Inflammatory macrophage treated with lipopolysaccharide for 1 hour (primary cell): ENCODE measurements at regions not wholly inside any gene's neighbourhood (a gene's known extent, or its start where the extent isn't known, plus 50 kb on each side); places are given as distances from the start of the nearest gene placed in this dataset.
"Not testable (repeated sequence)": the region's sequence is repeated elsewhere in the genome, so short reads cannot be mapped to it uniquely, and the experiment has no call there.

Source experiments
- DNase-seq, 2 donors: peaks; one replicate each; pipeline ENCODE4 v3.0.0-alpha.2; 2020 to 2022

DNA sequence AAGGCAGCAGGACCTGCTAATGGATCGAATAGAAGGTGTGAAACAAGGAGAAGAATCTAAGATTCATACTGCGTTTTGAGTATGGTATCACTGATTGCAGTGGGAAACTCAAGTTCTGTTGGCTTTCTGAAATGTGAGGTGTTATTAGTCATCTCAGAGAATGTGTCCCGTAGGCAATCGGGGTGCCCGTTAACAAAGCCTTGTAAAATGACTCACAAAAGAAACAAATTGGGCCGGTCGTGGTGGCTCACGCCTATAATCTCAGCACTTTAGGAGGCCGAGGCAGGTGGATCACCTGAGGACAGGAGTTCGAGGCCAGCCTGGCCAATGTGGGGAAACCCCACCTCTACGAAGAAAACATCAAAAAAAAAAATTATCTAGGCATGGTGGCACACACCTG is 118.2 kb upstream of the C7orf33 start:
- no peak for DNase-seq

DNA sequence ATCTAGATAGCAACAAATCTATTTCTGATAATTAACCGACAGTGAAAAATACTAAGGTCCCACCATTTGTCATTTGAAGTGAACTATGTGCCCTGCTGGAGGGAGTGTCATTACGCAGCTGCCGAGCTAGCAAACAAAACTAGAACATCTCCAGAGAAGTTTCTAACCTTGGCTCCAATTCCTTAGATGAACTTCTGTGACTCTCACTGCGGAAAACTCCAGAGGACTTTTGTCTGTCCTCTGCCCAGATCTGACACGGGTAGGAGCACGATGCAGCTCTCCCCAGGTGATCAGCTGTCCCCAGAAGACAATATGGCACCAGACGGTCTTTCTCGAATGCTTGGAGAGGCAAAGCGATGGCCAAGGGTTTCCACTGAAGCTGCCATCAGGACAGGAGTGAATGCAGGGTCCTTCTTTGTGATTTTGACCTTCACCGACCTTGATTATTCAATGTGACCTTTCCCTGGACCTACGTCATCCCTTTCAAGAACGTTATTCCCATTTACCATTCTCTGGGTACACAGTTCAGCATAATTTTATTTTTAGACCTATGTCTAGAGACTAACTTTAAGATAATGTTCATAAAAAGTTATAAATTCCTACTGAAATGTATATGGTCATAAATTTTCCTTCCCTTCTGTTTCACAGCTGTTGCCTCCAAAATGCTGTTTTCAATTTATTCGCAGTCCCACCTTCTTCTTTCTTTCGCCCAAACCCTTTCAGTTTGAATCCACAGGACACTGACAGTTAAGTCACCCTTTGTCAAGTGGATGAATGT is 116.7 kb upstream of the C7orf33 start:
- DNase-seq = no peak

GRCh38 chr7:148474481-148475025 is 116.0 kb upstream of the C7orf33 start:
- no peak for DNase-seq

DNA sequence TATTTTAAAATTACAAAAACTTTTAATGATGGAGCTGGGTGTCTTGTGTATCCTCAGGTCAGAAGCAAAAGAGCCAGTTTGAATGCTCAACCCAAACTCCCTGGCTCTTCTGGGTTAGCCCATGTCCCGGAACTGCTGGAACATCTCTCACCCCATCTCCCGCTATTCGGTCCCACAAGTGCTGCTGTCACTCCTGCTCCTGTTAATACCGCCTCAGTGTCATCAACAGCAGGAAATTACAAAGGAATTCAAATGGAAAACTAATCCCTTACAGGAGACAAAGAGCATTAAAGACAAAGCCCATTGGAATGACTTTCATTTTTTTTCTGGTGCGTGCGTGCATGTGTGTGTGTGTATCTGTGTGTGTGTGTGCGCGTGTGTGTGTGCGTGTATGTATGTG is 112.0 kb upstream of the C7orf33 start:
- no peak for DNase-seq

GRCh38 chr7:148480479-148481146 is 110.0 kb upstream of the C7orf33 start:
- DNase-seq = no peak

GRCh38 chr7:148481147-148481526 is 109.4 kb upstream of the C7orf33 start:
- DNase-seq = no peak

DNA sequence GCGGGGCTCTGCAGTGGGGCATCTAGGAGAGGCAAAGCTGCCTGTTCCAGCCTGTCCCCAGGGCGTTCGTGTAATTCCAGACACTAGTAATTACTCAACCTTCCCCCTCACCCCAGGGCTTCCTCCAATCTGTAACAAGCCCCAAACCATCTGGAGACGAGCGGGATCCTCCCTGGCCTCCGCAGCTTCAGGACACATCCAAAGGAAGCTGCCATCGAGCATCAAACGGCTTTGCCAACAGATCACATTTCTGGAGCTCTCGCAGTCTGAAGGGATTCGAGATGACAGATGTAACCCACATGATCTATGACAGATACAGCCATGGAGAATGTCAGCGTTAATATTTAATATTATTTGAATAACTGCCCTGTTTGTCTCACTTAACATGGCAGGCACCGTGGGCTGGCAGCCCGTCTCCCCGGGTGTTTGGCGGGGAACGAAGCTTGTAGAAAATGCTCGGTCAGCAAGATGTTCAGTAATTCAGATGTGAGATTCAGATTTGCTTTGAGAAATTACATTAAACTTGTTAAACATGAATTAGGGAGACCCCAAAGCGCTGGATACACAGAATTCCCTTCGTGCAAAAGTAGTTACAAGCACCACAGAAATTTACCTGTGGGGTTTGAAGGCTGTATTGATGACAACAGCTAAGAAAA is 108.5 kb upstream of the C7orf33 start:
- DNase-seq = no peak

DNA sequence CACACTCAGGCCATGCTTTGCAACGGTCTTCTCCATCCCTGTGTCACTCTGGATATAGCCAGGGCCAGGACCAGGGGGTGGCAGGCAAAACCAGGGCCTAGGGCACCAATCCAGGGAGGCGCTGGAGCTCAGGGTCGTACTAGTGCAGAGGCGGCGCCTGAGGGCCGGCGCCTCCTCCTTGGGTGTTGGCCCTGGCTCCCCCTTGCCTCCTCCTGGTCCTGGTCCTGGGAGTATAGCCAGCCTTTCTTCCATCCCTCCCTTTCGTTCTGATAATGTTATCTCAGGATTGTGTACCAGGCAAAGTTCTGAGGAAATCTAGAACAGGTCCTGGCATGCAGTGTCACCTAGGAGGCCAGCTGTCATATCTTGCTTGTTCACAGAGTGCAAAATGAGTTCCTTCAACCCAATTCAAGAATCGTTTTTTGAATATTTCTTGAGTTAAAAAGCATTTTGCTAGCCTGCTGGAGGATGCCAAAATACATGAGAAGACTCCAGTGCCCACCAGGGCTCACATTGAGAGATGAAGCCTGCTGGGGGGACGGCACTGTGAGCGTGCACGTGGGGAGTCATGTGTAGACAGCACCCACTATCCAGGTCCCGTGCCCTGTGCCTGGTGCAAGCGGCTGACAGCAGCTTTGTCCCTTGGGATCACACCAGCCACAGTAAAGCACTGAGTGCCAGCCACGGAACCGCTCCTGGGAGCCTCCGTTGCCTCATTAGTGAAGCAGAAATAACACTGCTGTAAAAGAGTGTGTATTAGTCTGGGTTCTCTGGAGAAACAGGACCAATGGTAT is 106.9 kb upstream of the C7orf33 start:
- no peak for DNase-seq

DNA sequence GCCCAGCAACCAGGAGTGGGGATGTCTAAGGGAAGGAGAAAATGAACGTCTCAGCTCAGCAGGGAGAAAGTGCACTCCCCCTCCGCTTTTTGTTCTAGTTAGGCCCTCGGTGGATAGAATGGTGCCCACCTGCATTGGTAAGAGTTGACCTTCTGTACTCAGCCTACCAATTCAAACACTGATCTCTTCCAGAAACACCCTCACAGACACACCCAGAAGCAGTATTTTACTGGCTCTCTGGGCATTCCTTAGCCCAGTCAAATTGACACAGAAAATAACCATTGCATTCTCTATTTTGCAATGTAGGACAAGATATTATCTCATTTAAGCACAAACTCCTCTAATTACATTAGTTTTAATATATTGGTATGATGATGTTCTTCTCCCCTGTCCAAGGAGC is 106.1 kb upstream of the C7orf33 start:
- no peak for DNase-seq

- no peak for DNase-seq
Observed at GRCh38 chr7:148485618-148486017, 104.9 kb upstream of the C7orf33 start.

GRCh38 chr7:148486937-148487336 is 103.6 kb upstream of the C7orf33 start:
- no peak for DNase-seq

- DNase-seq = no peak
Observed at GRCh38 chr7:148487912-148488311, 102.7 kb upstream of the C7orf33 start.

DNA sequence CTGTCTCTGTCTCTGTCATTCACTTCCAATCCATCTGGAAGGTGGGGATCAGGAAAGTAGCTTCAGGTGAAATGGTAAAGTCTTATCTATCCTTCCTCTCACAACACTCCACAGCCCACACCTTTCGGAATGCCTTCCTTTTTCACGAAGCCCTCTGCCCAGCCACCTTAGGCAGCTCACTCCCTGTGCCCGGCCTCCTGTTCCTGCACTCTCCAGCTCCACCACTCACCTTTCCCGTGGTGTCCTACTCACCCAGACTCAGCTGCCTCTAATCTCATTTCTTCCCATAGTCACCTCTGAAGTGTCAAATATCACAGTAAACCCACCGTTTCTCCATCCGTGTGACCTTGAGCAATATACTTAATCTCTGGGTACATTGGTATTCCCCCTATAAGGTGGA is 100.9 kb upstream of the C7orf33 start:
- no peak for DNase-seq

- no peak for DNase-seq
Observed at GRCh38 chr7:148492157-148492860, 98.3 kb upstream of the C7orf33 start.

DNA sequence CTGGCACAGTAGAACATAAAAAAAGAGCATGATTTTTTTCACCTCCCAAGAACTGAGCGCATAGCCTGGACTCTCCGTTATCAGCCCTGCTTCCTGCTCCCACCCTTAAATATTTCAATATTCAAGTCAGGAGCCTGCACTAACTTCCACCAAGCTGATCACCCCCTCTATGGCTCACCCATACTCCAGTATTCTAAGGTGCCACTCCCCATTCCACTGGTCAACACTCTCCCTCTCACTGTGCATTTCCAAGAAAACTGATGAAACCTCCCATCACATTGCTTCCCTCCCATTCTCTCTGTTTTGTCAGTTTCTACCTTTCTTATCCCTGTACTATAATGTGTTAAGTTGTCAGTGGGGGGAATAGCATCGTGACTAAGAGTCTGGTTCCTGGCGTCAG is 95.0 kb upstream of the C7orf33 start:
- DNase-seq = no peak

DNA sequence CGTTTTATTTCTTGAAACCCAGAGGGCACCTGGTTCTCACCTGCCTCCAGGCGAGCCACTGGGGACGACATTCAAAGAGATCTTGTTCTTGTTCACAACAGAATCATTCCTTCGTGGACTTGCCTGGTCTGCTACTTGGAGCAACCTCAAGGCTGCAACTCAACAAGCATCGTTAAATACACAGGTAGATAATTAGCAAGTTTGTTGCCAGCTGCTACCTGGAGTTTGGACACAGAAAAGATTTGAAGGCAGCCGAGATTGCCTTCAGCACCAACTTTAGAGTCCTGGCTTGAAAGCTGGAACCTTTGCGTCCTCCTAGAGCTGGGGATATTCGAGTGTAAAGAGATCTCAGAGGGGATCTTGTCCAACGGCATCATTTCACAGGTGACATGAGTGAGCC is 89.6 kb upstream of the C7orf33 start:
- DNase-seq = no peak

DNA sequence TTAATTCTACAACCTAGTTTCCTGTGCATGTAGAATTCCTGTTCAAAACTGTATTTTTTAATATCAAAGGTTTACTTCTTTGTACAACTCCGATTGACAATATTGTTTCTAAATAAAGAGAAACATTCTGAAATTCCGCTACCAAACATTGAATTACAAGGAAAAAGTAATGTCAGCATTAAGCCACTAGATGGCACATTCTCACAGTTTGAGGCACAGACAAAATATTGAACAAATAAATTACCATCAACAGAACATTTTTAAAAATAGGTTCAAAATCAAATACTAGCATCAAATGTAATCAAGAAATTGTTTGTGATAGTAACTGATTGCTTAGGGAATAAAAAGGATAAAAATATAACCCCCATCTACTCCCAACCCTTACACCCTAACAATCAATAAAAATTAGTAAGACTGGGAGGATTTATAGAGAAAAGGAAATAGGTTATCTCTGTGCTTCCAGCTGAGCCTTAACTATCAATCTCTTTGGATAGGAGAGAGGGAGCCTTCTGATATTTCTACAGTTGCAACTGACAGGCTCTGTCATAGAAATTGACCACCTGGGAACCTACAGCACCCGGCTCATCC is 86.6 kb upstream of the C7orf33 start:
- DNase-seq = peak; percentile 22 to 78

- no peak for DNase-seq
Observed at GRCh38 chr7:148505645-148506375, 84.8 kb upstream of the C7orf33 start.

- not testable (repeated sequence) for DNase-seq
Observed at GRCh38 chr7:148507064-148507573, 83.4 kb upstream of the C7orf33 start.

DNA sequence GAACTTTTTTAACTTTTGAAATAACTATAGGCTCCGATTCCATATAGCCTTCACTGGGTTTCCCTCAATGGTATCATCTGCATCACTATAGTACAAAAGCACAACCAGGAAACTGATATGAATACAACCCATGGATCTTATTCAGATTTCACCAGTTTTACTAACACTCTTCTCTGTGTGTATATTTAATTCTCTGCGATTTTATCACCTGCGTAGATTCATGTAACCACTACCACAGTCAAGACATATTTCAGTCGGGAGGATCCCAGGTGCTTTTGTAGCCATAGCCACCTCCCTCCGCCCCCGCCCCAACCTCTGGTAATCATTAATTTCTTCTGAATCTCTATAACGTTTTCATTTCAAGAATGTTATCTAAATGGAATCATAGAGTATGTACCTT is 82.8 kb upstream of the C7orf33 start:
- DNase-seq = no peak

- no peak for DNase-seq
Observed at GRCh38 chr7:148514236-148514635, 76.3 kb upstream of the C7orf33 start.
